GM19193 (cell line): ENCODE measurements at regions not wholly inside any gene's neighbourhood (a gene's known extent, or its start where the extent isn't known, plus 50 kb on each side); places are given as distances from the start of the nearest gene placed in this dataset.

Experiments
- POLR2A ChIP-seq: IDR thresholded peaks from 4 replicates; pipeline ENCODE4 v1.6.1; 2011; ENCODE audit not compliant: insufficient read depth, insufficient read length; ENCODE audit errors: extremely low read depth

- no peak for TF ChIP-seq POLR2A
These were observed 145.0 kb downstream of the BTG1 start for GRCh38 chr12:92000597-92000996.

GRCh38 chr12:91999823-92000222, 145.8 kb downstream of the BTG1 start:
- no peak for TF ChIP-seq POLR2A

- no peak for TF ChIP-seq POLR2A
These were observed 147.3 kb downstream of the BTG1 start for GRCh38 chr12:91998316-91998715.

GRCh38 chr12:91994208-91994797, 151.3 kb downstream of the BTG1 start:
- TF ChIP-seq POLR2A: no peak

GRCh38 chr12:91993287-91994017, 152.2 kb downstream of the BTG1 start:
- TF ChIP-seq POLR2A: no peak

- no peak for TF ChIP-seq POLR2A
These were observed 154.1 kb downstream of the BTG1 start for GRCh38 chr12:91991399-91992187.

- TF ChIP-seq POLR2A: no peak
These were observed 155.1 kb downstream of the BTG1 start for GRCh38 chr12:91990525-91990924.

- TF ChIP-seq POLR2A: no peak
These were observed 156.5 kb downstream of the BTG1 start for GRCh38 chr12:91989143-91989542.

- TF ChIP-seq POLR2A: no peak
These were observed 157.3 kb downstream of the BTG1 start for GRCh38 chr12:91988086-91988923.

GRCh38 chr12:91986084-91986483, 159.6 kb downstream of the BTG1 start:
- TF ChIP-seq POLR2A: no peak

GRCh38 chr12:91985002-91985787, 160.5 kb downstream of the BTG1 start:
- TF ChIP-seq POLR2A: no peak

- no peak for TF ChIP-seq POLR2A
These were observed 161.1 kb downstream of the BTG1 start for GRCh38 chr12:91984556-91984955.

GRCh38 chr12:91983935-91984334, 161.7 kb downstream of the BTG1 start:
- no peak for TF ChIP-seq POLR2A

- no peak for TF ChIP-seq POLR2A
These were observed 162.7 kb downstream of the BTG1 start for GRCh38 chr12:91982946-91983345.

GRCh38 chr12:91980389-91980821, 165.2 kb downstream of the BTG1 start:
- TF ChIP-seq POLR2A: no peak

GRCh38 chr12:91978143-91978542, 167.5 kb downstream of the BTG1 start:
- no peak for TF ChIP-seq POLR2A
